Ectodermal cell (in vitro differentiated cells): ENCODE measurements at regions not wholly inside any gene's neighbourhood (a gene's known extent, or its start where the extent isn't known, plus 50 kb on each side); places are given as distances from the start of the nearest gene placed in this dataset.

Experiments
- H3K27ac ChIP-seq: 2 replicates; pipeline ENCODE4 v1.7.0; 2013; ENCODE audit warnings: mild to moderate bottlenecking, low read depth, low read length; ENCODE audit not compliant: insufficient read depth, poor library complexity, severe bottlenecking
- H3K27me3 ChIP-seq: 2 replicates; pipeline ENCODE4 v1.7.0; 2013; ENCODE audit warnings: mild to moderate bottlenecking, low read length; ENCODE audit not compliant: insufficient read depth, control insufficient read depth, poor library complexity, severe bottlenecking
- H3K36me3 ChIP-seq: one replicate; pipeline ENCODE4 v1.7.0; 2013; ENCODE audit warnings: low read length; ENCODE audit not compliant: control insufficient read depth, insufficient read depth
- H3K4me1 ChIP-seq: one replicate; pipeline ENCODE4 v1.7.0; 2013; ENCODE audit warnings: low read length; ENCODE audit not compliant: control insufficient read depth, insufficient read depth
- H3K4me3 ChIP-seq: 2 replicates; pipeline ENCODE4 v1.7.0; 2013; ENCODE audit warnings: low read depth, low read length, control low read depth; ENCODE audit not compliant: insufficient read depth
- H3K9me3 ChIP-seq: 2 replicates; pipeline ENCODE4 v1.7.0; 2013; ENCODE audit warnings: mild to moderate bottlenecking, low read length, moderate library complexity; ENCODE audit not compliant: control insufficient read depth
- WGBS, 2 experiments: methylation state at CpG; one replicate each; pipeline ENCODE4 v1.1.7; 2013; ENCODE audit warnings: missing lambda C conversion rate in 2 of 2; 5-methylcytosine and 5-hydroxymethylcytosine counted together

DNA sequence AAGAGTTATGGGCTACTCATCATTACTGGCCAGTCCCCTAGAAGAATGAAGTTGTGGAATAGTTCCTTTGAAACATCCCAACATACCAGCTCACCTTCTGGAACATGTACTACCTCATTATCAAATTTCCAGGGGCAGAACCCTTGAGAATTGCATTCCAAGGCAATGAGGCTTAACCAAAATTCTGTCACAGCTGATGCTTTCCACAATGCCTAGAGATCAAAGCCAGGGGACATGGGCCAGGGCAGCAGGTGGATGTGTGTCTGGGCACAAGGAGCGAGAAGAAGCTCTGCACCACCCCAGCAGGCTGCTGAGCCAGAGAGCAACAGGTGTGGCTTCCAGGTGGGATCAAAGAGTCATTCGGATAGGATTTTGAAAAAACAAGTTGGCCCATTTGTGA, 362.1 kb downstream of the EFNB2 start:
- Histone ChIP-seq H3K4me3 (no peak overlapping the region), H3K27me3 (no peaks in the 10 kb centered on the region), H3K27ac (no peak overlapping the region), H3K4me1 (no peaks in the 10 kb centered on the region), H3K9me3 (no peaks in the 10 kb centered on the region), H3K36me3 (no peaks in the 10 kb centered on the region)
- WGBS, 2 experiments, result 84 to 85% methylated on average over 2 of the region's 2 CpGs

GRCh38 chr13:106172176-106172905, 363.1 kb downstream of the EFNB2 start:
- Histone ChIP-seq H3K36me3 (no peaks in the 10 kb centered on the region), H3K27ac (no peak overlapping the region), H3K4me3 (no peak overlapping the region), H3K27me3 (no peaks in the 10 kb centered on the region), H3K9me3 (no peaks in the 10 kb centered on the region), H3K4me1 (no peaks in the 10 kb centered on the region)
- WGBS, 2 experiments, result 88 to 90% methylated on average over 4 to 5 of the region's 5 CpGs

DNA sequence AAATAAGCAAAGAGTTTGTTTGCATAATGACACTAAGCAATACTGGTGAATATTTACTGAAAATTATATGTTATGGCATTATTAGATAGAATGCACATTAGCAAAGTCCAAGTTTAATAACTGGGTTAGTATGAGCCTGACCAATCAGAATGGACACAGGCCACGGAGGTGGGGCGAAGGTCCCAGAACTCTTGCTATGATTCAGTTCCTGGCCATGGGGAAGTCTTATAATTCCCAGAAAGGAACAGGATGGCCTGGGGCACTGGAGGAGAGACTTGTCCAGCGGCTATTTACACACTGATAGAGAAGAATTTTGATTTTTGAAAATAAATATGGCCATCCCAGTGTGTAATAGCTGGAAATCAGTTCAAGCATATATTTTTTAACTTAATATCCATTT, 372.0 kb downstream of the EFNB2 start:
- 94% methylated on average over 3 of the region's 3 CpGs for WGBS, 2 experiments
- Histone ChIP-seq H3K36me3 (no peaks in the 10 kb centered on the region), H3K4me1 (no peaks in the 10 kb centered on the region), H3K27me3 (no peaks in the 10 kb centered on the region), H3K9me3 (no peaks in the 10 kb centered on the region), H3K4me3 (no peak overlapping the region), H3K27ac (no peak overlapping the region)

DNA sequence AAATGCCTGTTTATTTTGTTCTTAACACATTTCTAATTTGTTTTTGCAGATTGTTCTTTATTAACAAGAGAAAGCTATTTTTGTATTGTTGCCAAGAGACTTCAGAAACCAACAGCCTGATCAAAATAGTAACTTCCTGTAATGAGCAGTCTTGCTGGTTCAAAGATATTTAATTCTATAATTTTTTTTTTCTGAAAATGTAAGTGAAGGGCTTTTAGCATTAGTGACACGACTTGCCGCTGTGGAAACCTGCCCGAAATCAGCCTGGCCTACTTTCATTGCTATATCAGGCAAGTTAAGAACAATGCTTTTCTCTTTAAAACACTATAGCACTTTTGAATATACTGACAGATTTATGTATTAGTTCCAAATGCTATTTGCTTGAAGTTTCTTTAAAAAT, 374.3 kb downstream of the EFNB2 start:
- H3K36me3 ChIP-seq, result no peaks in the 10 kb centered on the region
- H3K4me3 ChIP-seq, result no peak overlapping the region
- 92 to 93% methylated on average over 3 of the region's 3 CpGs for WGBS, 2 experiments
- no peaks in the 10 kb centered on the region for H3K9me3 ChIP-seq
- H3K27me3 ChIP-seq, result no peaks in the 10 kb centered on the region
- H3K27ac ChIP-seq, result no peak overlapping the region
- H3K4me1 ChIP-seq, result no peaks in the 10 kb centered on the region

DNA sequence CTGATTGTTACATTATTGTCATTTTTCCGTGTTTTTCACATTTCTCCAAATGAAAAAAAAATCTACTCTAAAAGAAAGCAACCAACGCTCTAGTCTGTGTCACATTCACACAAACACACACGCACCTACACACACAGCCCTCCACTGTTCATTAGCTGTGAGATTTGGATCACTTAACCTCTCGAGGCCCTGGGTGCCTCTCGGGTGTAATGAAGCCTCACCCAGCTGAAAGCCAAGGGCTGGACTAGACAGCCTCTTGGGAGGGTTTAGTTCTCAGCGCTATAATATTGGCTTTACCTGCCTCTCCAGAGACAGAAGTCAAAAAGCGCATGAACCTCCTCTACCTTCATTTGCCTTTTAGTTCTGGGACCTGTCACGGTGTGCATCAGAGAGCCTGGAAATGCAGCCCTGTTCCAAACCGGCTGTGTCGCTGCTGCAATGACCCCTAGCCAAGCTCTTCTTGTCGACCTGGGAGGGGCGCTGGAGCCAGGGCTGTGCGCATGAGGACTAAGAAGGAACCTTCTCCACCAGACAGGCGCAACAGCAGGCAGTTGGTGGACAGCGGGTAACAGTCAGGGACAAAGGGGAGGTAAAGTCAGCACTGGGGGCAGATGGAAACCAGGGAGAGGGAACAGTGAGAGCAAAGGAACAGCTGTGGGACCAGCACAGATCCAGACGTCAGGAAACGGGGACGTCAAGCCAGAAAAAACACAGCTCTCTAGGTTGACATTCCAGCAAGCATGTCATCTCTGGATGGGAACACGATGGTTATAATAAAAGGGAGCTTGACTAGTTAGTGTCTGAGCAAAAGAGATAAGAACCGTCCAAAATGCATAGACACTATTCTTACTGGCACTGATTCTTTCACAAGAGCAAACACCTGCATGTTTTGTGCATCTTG, 375.9 kb downstream of the EFNB2 start:
- Histone ChIP-seq H3K27ac (no peak overlapping the region), H3K9me3 (no peaks in the 10 kb centered on the region), H3K4me3 (no peak overlapping the region), H3K36me3 (no peaks in the 10 kb centered on the region), H3K4me1 (no peaks in the 10 kb centered on the region), H3K27me3 (no peaks in the 10 kb centered on the region)
- WGBS, 2 experiments, result 91 to 92% methylated on average over 20 of the region's 20 CpGs

DNA sequence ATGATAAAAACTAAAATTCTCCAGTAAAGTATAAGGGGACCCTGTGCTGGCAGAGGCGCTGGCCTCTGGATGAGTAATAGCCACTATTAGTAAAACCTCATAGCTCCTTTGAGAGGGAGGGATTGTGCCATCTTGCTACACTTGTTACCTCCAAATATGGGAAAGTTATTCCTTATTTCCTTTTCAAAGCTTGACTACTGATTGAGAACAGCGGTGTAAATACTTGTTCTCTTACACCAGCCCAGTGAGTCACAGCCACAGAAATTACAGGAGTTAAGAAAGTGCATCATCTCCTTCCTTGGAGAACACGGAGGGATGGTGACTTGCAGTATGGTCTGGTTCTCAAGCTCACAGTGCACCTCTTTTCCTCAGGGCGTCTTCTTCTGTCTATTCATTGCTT, 379.0 kb downstream of the EFNB2 start:
- Histone ChIP-seq H3K9me3 (no peaks in the 10 kb centered on the region), H3K4me1 (peaks cover 4% of the 10 kb centered on the region), H3K4me3 (no peak overlapping the region), H3K27me3 (no peaks in the 10 kb centered on the region), H3K36me3 (no peaks in the 10 kb centered on the region), H3K27ac (no peak overlapping the region)
- WGBS, 2 experiments, result 86 to 94% methylated on average over 3 to 4 of the region's 4 CpGs

GRCh38 chr13:106155411-106155810, 380.1 kb downstream of the EFNB2 start:
- no peak overlapping the region for H3K27ac ChIP-seq
- H3K36me3 ChIP-seq, result no peaks in the 10 kb centered on the region
- H3K27me3 ChIP-seq, result no peaks in the 10 kb centered on the region
- peaks cover 10% of the 10 kb centered on the region for H3K4me1 ChIP-seq
- no peak overlapping the region for H3K4me3 ChIP-seq
- WGBS, 2 experiments, result 86 to 96% methylated on average over 5 to 6 of the region's 6 CpGs
- H3K9me3 ChIP-seq, result no peaks in the 10 kb centered on the region

GRCh38 chr13:106153876-106154275, 381.6 kb downstream of the EFNB2 start:
- peaks cover 10% of the 10 kb centered on the region for H3K4me1 ChIP-seq
- H3K9me3 ChIP-seq, result no peaks in the 10 kb centered on the region
- H3K4me3 ChIP-seq, result no peak overlapping the region
- no peaks in the 10 kb centered on the region for H3K27me3 ChIP-seq
- no peaks in the 10 kb centered on the region for H3K36me3 ChIP-seq
- no peak overlapping the region for H3K27ac ChIP-seq
- WGBS, 2 experiments, result 90 to 100% methylated on average over 1 of the region's 1 CpG

DNA sequence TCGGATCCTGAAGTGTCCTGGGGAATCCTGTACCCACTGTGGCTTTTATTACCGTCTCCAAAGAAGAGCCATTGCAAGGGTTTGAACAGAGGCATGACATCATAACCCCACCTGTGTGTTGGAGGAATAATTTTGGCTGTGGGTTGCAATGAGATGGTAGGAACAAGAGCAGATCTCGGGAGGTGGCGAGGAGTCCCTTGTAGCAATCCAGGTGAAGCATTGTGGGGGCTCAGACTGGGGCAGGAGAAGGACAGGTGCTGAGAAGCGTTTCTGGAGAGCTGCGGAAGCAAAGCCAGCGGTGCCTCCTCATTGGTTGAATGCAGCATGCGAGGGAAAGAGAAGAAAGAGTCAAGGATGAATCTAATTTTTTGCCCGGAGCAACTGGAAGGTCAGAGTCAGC, 382.4 kb downstream of the EFNB2 start:
- Histone ChIP-seq H3K27me3 (no peaks in the 10 kb centered on the region), H3K9me3 (no peaks in the 10 kb centered on the region), H3K36me3 (no peaks in the 10 kb centered on the region), H3K27ac (no peak overlapping the region), H3K4me1 (peaks cover 10% of the 10 kb centered on the region), H3K4me3 (no peak overlapping the region)
- 95 to 97% methylated on average over 9 of the region's 9 CpGs for WGBS, 2 experiments

GRCh38 chr13:106152047-106152446, 383.4 kb downstream of the EFNB2 start:
- no peak overlapping the region for H3K27ac ChIP-seq
- 91 to 94% methylated on average over 3 of the region's 3 CpGs for whole genome bisulfite sequencing, 2 experiments

More at GRCh38 chr13:106152047-106152446, 383.4 kb downstream of the EFNB2 start:
- no peaks in the 10 kb centered on the region for H3K9me3 ChIP-seq
- H3K36me3 ChIP-seq, result no peaks in the 10 kb centered on the region
- H3K4me1 ChIP-seq, result peaks cover 10% of the 10 kb centered on the region
- H3K27me3 ChIP-seq, result no peaks in the 10 kb centered on the region
- no peak overlapping the region for H3K4me3 ChIP-seq
